Chondrocyte (in vitro differentiated cells): ENCODE measurements at regions not wholly inside any gene's neighbourhood (a gene's known extent, or its start where the extent isn't known, plus 50 kb on each side); places are given as distances from the start of the nearest gene placed in this dataset.

Experiments used
- DNase-seq: peaks from one replicate; pipeline ENCODE4 v3.0.0; 2021; ENCODE audit warnings: mixed read lengths, low spot score
- H3K27ac Mint-ChIP-seq: one replicate; pipeline ENCODE4 v1.8.0; 2021; ENCODE audit warnings: mild to moderate bottlenecking, moderate library complexity, mixed read lengths; ENCODE audit not compliant: unreplicated experiment
- H3K27me3 Mint-ChIP-seq: 2 replicates; pipeline ENCODE4 v1.8.0; 2021; ENCODE audit warnings: low read depth, mixed read lengths
- H3K36me3 Mint-ChIP-seq: 2 replicates; pipeline ENCODE4 v1.8.0; 2021; ENCODE audit warnings: low read depth, mixed read lengths
- H3K4me1 Mint-ChIP-seq: 2 replicates; pipeline ENCODE4 v1.8.0; 2021; ENCODE audit warnings: low read depth, mild to moderate bottlenecking, mixed read lengths
- H3K4me3 Mint-ChIP-seq: one replicate; pipeline ENCODE4 v1.8.0; 2021; ENCODE audit warnings: mild to moderate bottlenecking, moderate library complexity, mixed read lengths; ENCODE audit not compliant: unreplicated experiment
- H3K9me3 Mint-ChIP-seq: 2 replicates; pipeline ENCODE4 v1.8.0; 2021; ENCODE audit warnings: low read depth, mixed read lengths
- TF ChIP-seq, protein P1 (sequence below): fragments of 200-600 bp; sonication (generic); IDR thresholded peaks from 2 replicates; pipeline ENCODE4 v1.5.0; 2021; ENCODE audit warnings: antibody characterized with exemption, mild to moderate bottlenecking, moderate library complexity

DNA sequence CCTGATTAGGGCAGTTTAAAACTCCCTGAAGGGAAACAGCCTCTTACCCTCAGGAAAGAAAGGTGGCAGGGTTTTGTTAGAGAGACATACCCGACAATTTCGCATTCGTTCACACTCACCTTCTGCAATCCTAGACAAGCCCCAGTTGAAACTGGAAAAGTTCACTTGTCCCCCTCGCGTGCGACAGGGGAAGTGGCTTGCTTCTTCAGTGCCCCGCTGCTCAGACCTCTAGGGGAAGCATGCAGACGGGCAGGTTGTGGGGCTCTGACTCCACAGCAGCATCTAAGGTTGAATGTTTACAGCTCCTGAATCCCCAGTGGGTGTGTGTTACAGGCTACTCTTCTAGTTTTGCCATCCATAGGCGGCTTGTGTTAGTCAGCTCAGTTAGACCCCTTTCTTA is 575.7 kb upstream of the ACO1 start:
- Mint-ChIP-seq H3K27me3 (peaks cover 30% of the 10 kb centered on the region), H3K4me3 (no peak overlapping the region), H3K9me3 (no peaks in the 10 kb centered on the region), H3K4me1 (no peaks in the 10 kb centered on the region), H3K27ac (no peak overlapping the region), H3K36me3 (no peaks in the 10 kb centered on the region)
- DNase-seq = no peak
- TF ChIP-seq, protein P1, sequence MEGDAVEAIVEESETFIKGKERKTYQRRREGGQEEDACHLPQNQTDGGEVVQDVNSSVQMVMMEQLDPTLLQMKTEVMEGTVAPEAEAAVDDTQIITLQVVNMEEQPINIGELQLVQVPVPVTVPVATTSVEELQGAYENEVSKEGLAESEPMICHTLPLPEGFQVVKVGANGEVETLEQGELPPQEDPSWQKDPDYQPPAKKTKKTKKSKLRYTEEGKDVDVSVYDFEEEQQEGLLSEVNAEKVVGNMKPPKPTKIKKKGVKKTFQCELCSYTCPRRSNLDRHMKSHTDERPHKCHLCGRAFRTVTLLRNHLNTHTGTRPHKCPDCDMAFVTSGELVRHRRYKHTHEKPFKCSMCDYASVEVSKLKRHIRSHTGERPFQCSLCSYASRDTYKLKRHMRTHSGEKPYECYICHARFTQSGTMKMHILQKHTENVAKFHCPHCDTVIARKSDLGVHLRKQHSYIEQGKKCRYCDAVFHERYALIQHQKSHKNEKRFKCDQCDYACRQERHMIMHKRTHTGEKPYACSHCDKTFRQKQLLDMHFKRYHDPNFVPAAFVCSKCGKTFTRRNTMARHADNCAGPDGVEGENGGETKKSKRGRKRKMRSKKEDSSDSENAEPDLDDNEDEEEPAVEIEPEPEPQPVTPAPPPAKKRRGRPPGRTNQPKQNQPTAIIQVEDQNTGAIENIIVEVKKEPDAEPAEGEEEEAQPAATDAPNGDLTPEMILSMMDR = no peak

DNA sequence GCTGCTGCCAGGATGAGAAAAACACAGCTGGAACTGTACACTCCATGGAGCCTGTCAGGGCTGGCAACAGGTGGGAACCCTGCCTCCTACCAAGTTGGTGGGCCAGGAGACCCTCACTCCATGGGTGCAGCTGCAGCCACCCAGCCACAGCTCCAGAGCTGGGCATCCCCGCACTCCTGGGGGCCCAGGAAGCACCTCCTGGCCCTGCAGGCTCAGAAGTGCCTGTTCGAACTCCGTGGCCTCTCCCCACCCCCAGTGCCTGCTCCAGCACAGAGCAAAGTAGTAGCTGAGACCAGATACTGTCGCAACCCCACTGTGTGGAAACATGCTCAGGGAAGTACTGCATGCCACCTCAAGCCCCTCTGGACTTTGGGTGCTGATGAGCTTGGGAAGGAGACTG is 564.0 kb upstream of the ACO1 start:
- DNase-seq = no peak
- H3K9me3 Mint-ChIP-seq = no peaks in the 10 kb centered on the region
- no peak overlapping the region for H3K27ac Mint-ChIP-seq
- H3K36me3 Mint-ChIP-seq = no peaks in the 10 kb centered on the region
- H3K4me1 Mint-ChIP-seq = no peaks in the 10 kb centered on the region
- no peak overlapping the region for H3K4me3 Mint-ChIP-seq
- TF ChIP-seq, protein P1 = no peak
- no peaks in the 10 kb centered on the region for H3K27me3 Mint-ChIP-seq

DNA sequence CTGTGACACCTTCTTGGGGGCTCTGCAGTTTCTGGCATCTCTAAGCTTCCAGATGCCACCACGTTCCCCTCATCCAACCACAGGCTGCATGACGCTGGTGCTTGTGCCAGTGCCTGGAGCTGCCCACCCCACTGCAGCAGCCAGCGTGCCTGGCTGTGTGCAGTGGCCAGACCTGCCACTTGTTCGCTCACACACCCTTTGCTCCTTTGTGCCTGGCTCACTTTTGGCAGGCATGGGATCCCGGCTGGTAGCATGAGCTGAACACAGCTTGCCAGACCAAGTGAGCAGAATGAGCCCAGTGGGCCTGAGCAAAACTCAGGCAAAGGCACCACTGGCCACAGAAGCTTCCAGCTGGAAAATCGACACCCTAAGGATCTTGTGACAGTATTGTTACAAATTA is 562.9 kb upstream of the ACO1 start:
- Mint-ChIP-seq H3K36me3 (no peaks in the 10 kb centered on the region), H3K9me3 (no peaks in the 10 kb centered on the region)

DNA sequence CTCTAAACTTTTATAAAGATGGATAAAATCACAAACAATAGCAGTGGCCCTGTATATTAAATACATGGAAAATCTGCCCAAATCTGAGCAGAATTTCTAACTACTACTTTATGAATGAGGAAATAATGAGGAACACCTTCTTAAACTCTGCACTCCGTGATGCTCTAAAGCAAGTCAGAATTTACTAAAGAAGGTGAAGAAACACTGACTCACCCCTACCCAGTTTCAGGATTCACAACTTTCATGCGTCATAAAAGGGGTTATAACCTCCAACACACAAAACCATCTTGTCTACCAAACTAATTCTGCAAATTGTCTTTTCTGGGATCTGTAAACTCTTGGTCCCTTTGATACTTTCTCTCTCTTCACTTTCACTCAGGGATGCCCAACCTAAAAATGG is 561.1 kb upstream of the ACO1 start:
- Mint-ChIP-seq H3K27ac (no peak overlapping the region), H3K9me3 (no peaks in the 10 kb centered on the region), H3K4me1 (no peaks in the 10 kb centered on the region), H3K36me3 (no peaks in the 10 kb centered on the region), H3K4me3 (no peak overlapping the region), H3K27me3 (no peaks in the 10 kb centered on the region)
- DNase-seq = no peak
- TF ChIP-seq, protein P1 = no peak

More for the DNA sequence above, 562.9 kb upstream of the ACO1 start:
- Mint-ChIP-seq H3K27me3 (no peaks in the 10 kb centered on the region), H3K4me1 (no peaks in the 10 kb centered on the region), H3K4me3 (no peak overlapping the region), H3K27ac (no peak overlapping the region)
- TF ChIP-seq, protein P1 = no peak
- DNase-seq = no peak

DNA sequence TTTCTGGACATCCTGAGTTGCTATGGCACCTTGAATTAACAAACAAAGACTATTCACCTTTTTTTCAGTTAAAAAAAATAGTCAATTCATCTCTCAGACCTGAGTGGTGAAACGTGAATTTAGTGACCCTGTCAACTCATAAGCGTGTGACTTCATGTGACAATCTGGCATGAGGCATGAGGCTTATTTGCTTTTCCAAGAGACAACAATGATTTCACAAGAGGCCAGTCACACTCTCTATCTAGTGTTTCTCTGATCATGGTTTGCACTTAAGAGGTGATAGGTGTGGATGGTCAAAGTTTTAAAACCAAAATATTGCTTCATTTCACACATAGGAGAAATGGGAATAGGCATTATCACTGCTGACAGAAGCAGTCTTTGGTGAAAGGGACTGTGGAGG is 559.6 kb upstream of the ACO1 start:
- Mint-ChIP-seq H3K27ac (no peak overlapping the region), H3K27me3 (no peaks in the 10 kb centered on the region), H3K36me3 (no peaks in the 10 kb centered on the region), H3K4me1 (no peaks in the 10 kb centered on the region), H3K9me3 (no peaks in the 10 kb centered on the region), H3K4me3 (no peak overlapping the region)
- TF ChIP-seq, protein P1 = no peak
- no peak for DNase-seq
